PC-3 (cell line): ENCODE measurements at regions not wholly inside any gene's neighbourhood (a gene's known extent, or its start where the extent isn't known, plus 50 kb on each side); places are given as distances from the start of the nearest gene placed in this dataset.

ENCODE experiments used
- ATAC-seq: fragments of 200-7000 bp; cut with Tn5 transposase; 2 replicates; pipeline ENCODE4 v1.9.1; 2020; ENCODE audit warnings: mild to moderate bottlenecking, moderate library complexity
- BruUV-seq: library from RNA; stranded (reverse); fragments of 400-500 nt; replicated peaks from 2 replicates; lab custom pipeline; 2021; lab: Mats Ljungman, UMichigan
- CTCF ChIA-PET: fragments of 300-600 bp; sonication (Branson Sonifier 250); formaldehyde crosslinking; loops from one replicate; lab custom pipeline; 2022; ENCODE audit warnings: antibody characterized with exemption; lab: Charles Lee
- POLR2A ChIA-PET: fragments of 300-600 bp; sonication (Branson Sonifier 250); formaldehyde crosslinking; loops from one replicate; lab custom pipeline; 2022; ENCODE audit warnings: antibody characterized with exemption; ENCODE audit not compliant: unreplicated experiment; lab: Charles Lee
- DNase-seq: peaks from one replicate; pipeline ENCODE4 v3.0.0-alpha.2; 2015
- H2AFZ ChIP-seq: fragments of 300-600 bp; sonication (generic); 2 replicates; pipeline ENCODE4 v1.6.0; 2016; ENCODE audit warnings: antibody characterized with exemption, low read length
- H3F3A ChIP-seq: fragments of 300-600 bp; sonication (generic); one replicate; pipeline ENCODE4 v1.6.0; 2017; ENCODE audit warnings: antibody characterized with exemption, low read length, control low read depth, mild to moderate bottlenecking; ENCODE audit not compliant: unreplicated experiment
- H3K27ac ChIP-seq: fragments of 300-600 bp; sonication (generic); 2 replicates; pipeline ENCODE4 v1.5.1; 2016; ENCODE audit warnings: mild to moderate bottlenecking, low read length
- H3K27me3 ChIP-seq: fragments of 300-600 bp; sonication (generic); 2 replicates; pipeline ENCODE4 v1.6.1; 2016; ENCODE audit warnings: low read length, mixed read lengths
- H3K36me3 ChIP-seq: fragments of 300-600 bp; sonication (generic); 2 replicates; pipeline ENCODE4 v1.6.1; 2016; ENCODE audit warnings: low read depth, mixed run types, low read length, mixed read lengths
- H3K4me1 ChIP-seq: fragments of 300-600 bp; sonication (generic); 2 replicates; pipeline ENCODE4 v1.5.1; 2016; ENCODE audit warnings: low read length; ENCODE audit not compliant: insufficient read depth
- H3K4me2 ChIP-seq: fragments of 300-600 bp; sonication (generic); 2 replicates; pipeline ENCODE4 v1.6.0; 2016; ENCODE audit warnings: low read length
- H3K4me3 ChIP-seq: fragments of 300-600 bp; sonication (generic); 2 replicates; pipeline ENCODE4 v1.5.1; 2016; ENCODE audit warnings: mild to moderate bottlenecking, low read length, mixed read lengths
- H3K79me2 ChIP-seq: fragments of 300-600 bp; sonication (generic); 2 replicates; pipeline ENCODE4 v1.6.1; 2017; ENCODE audit warnings: low read length, mixed read lengths
- H3K9ac ChIP-seq: fragments of 300-600 bp; sonication (generic); 2 replicates; pipeline ENCODE4 v1.6.0; 2016; ENCODE audit warnings: mild to moderate bottlenecking, low read length
- H3K9me2 ChIP-seq: fragments of 300-600 bp; sonication (generic); replicated peaks from 2 replicates; pipeline ENCODE4 v1.6.1; 2016; ENCODE audit warnings: mixed run types, low read length, mixed read lengths
- H3K9me3 ChIP-seq: fragments of 300-600 bp; sonication (generic); 2 replicates; pipeline ENCODE4 v1.6.1; 2016; ENCODE audit warnings: low read length, mixed read lengths
- H4K20me1 ChIP-seq: fragments of 300-600 bp; sonication (generic); 2 replicates; pipeline ENCODE4 v1.6.1; 2016; ENCODE audit warnings: low read length, mixed read lengths
- EZH2 ChIP-seq: fragments of 300-600 bp; sonication (generic); IDR thresholded peaks from one replicate; pipeline ENCODE4 v1.6.1; 2017; ENCODE audit warnings: antibody characterized with exemption, mild to moderate bottlenecking, low read length; ENCODE audit not compliant: unreplicated experiment
- EZH2phosphoT487 ChIP-seq: fragments of 300-600 bp; sonication (generic); IDR thresholded peaks from 2 replicates; pipeline ENCODE4 v1.6.1; 2018; ENCODE audit warnings: mild to moderate bottlenecking, antibody characterized with exemption, low read length, borderline replicate concordance
- intact Hi-C: fragments of 100-400 bp; cut with micrococcal nuclease; formaldehyde crosslinking; loops from 2 replicates; pipeline ENCODE4 v1.9.0; 2023
- TF ChIP-seq, protein P1 (sequence below): fragments of 300-600 bp; sonication (generic); conservative IDR thresholded peaks from 2 replicates; pipeline ENCODE4 v1.5.1; 2017; ENCODE audit warnings: antibody characterized with exemption, low read depth, mild to moderate bottlenecking, low read length

DNA sequence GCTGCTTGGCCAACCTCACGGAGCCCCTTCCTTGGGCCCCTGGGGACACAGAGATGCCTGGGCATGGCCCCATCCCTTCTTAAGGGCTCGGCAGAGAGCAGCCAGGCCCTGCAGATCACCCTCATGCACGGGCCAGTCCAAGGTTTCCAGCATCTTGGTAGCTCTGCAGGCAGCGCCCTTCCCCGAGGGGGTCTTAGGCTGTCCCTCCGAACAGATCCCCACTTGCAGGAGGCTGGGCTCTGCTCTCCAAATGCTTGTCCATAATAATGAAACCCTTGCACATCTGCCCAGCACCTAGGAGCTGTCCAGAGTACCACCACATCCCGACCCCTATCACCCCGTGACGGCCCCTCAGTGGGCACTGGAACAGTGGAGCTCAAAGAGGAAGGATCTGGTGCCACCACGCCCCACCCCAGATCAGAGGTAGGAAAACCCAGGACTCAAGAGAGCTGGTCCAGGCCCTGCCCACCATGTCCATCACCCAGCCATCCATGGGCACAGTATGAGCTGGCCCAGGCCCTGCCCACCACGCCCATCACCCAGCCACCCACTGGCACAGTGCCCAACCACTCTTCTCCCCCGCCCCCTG lies 92.5 kb upstream of the PRR5 start:
- Histone ChIP-seq H3K36me3 (no peaks in the 10 kb centered on the region), H3K27me3 (no peaks in the 10 kb centered on the region), H3K27ac (no peak overlapping the region), H3K9me2 (no peaks in the 10 kb centered on the region), H3K4me2 (no peak overlapping the region), H3K4me3 (no peak overlapping the region), H2AFZ (no peak overlapping the region), H4K20me1 (no peaks in the 10 kb centered on the region), H3K9me3 (0 out of 2 replicates have a peak, but pooled peaks cover 5% of the 10 kb centered on the region), H3K79me2 (no peaks in the 10 kb centered on the region), H3K9ac (no peak overlapping the region), H3F3A (no peaks in the 10 kb centered on the region), H3K4me1 (no peaks in the 10 kb centered on the region)
- ATAC-seq, result no peak
- intact Hi-C loops, result no loop called here
- POLR2A ChIA-PET, result no interaction called here
- CTCF ChIA-PET, result no interaction called here
- TF ChIP-seq EZH2phosphoT487 (no peak), EZH2 (no peak)
- TF ChIP-seq, protein P1, sequence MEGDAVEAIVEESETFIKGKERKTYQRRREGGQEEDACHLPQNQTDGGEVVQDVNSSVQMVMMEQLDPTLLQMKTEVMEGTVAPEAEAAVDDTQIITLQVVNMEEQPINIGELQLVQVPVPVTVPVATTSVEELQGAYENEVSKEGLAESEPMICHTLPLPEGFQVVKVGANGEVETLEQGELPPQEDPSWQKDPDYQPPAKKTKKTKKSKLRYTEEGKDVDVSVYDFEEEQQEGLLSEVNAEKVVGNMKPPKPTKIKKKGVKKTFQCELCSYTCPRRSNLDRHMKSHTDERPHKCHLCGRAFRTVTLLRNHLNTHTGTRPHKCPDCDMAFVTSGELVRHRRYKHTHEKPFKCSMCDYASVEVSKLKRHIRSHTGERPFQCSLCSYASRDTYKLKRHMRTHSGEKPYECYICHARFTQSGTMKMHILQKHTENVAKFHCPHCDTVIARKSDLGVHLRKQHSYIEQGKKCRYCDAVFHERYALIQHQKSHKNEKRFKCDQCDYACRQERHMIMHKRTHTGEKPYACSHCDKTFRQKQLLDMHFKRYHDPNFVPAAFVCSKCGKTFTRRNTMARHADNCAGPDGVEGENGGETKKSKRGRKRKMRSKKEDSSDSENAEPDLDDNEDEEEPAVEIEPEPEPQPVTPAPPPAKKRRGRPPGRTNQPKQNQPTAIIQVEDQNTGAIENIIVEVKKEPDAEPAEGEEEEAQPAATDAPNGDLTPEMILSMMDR, result no peak
- DNase-seq, result no peak
- BruUV-seq, result no TSS peak

DNA sequence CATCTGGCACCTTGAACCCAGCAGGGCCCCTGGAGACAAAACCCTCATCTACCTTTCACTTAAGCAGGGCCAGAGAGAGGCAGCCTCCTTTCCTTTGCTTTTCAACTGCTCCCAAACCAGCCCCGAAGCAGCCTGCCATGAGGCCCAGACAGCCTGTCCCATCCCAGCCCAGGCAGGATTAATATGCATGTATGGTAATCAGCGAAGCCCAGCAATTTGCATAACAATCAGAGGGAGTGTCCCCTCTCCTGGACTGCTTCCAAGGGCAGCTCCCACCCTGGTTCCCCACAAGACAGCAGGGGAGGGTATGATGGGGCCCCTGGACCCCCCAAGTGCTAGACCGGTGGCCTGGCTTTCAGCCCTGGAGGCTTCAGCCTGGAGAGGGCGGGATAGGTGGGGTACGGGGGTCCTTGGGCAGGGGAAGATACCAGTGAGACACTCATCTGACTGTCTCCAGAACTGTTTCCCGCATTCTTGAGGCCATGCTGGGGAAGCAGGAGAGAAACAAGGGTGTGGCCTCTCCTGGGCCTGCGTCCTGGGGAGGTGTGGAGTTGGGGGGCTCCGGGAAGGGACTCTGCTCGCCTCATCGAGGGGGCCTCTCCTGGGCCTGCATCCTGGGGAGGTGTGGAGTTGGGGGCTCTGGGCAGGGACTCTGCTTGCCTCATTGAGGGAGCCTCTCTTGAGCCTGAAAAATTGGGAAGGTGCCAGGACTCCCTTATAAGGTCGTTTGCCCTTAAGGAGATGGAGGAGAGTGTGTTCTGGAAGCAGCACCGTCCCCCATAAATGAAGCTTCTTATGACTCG lies 93.2 kb upstream of the PRR5 start:
- CTCF ChIA-PET, result no interaction called here
- H3K27ac ChIP-seq, result no peak overlapping the region
- POLR2A ChIA-PET, result no interaction called here
- no peaks in the 10 kb centered on the region for H3K27me3 ChIP-seq
- TF ChIP-seq EZH2 (no peak), EZH2phosphoT487 (no peak)
- TF ChIP-seq, protein P1, result no peak
- 0 out of 2 replicates have a peak, but pooled peaks cover 5% of the 10 kb centered on the region for H3K9me3 ChIP-seq
- intact Hi-C loops, result no loop called here
- H3K36me3 ChIP-seq, result no peaks in the 10 kb centered on the region
- no peak overlapping the region for H3K4me3 ChIP-seq
- H3K9me2 ChIP-seq, result no peaks in the 10 kb centered on the region
- H3F3A ChIP-seq, result no peaks in the 10 kb centered on the region
- no peak overlapping the region for H2AFZ ChIP-seq
- ATAC-seq (no peak), DNase-seq (no peak)
- BruUV-seq, result no TSS peak
- no peaks in the 10 kb centered on the region for H3K4me1 ChIP-seq
- no peaks in the 10 kb centered on the region for H3K79me2 ChIP-seq
- no peak overlapping the region for H3K9ac ChIP-seq
- H4K20me1 ChIP-seq, result no peaks in the 10 kb centered on the region
- H3K4me2 ChIP-seq, result no peak overlapping the region

DNA sequence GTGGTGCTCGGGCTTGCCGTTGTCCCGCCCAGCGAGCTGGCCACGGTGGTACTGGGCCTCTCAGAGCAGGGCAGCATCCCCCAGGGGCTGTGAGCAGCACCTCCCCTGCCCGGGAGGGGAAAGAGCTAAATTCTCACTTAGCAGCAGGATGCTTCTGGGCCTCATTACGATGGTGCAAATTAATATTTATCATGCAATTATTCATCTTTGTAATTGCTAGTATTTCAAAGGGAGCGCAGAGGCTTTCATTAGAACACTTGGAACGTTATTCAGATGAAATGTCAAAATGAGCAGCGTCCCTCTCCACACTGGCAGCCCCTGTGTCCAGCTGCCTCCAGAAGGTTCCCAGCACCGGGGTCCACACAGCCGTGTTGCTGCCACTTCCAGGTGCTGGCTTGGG lies 95.9 kb upstream of the PRR5 start:
- Histone ChIP-seq H3K4me3 (no peak overlapping the region), H3K9me2 (no peaks in the 10 kb centered on the region), H3K4me1 (no peaks in the 10 kb centered on the region), H3K36me3 (no peaks in the 10 kb centered on the region), H3K27me3 (no peaks in the 10 kb centered on the region), H3K9ac (no peak overlapping the region), H4K20me1 (no peaks in the 10 kb centered on the region), H2AFZ (no peak overlapping the region), H3K27ac (no peak overlapping the region), H3K9me3 (no peaks in the 10 kb centered on the region), H3K79me2 (no peaks in the 10 kb centered on the region), H3K4me2 (no peak overlapping the region), H3F3A (no peaks in the 10 kb centered on the region)
- BruUV-seq, result no TSS peak
- DNase-seq (no peak), ATAC-seq (no peak)
- intact Hi-C loops, result no loop called here
- TF ChIP-seq EZH2, result no peak
- TF ChIP-seq, protein P1, result no peak
- TF ChIP-seq EZH2phosphoT487, result no peak
- ChIA-PET POLR2A (interaction anchor here (0.6 kb wide), 1 partner anchor 130 kb away, joined by 3 read pairs; no protein-coding TSS in a partner anchor), CTCF (no interaction called here)
